Keratinocyte (primary cell): ENCODE measurements at regions not wholly inside any gene's neighbourhood (a gene's known extent, or its start where the extent isn't known, plus 50 kb on each side); places are given as distances from the start of the nearest gene placed in this dataset.
"Not testable (repeated sequence)": the region's sequence is repeated elsewhere in the genome, so short reads cannot be mapped to it uniquely, and the experiment has no call there.

Experiments
- EZH2 ChIP-seq: IDR thresholded peaks from one replicate; pipeline ENCODE4 v1.6.1; 2012; ENCODE audit warnings: inconsistent platforms, mild to moderate bottlenecking, low read length, moderate library complexity
- TF ChIP-seq, protein P1 (sequence below), 3 experiments: IDR thresholded peaks in 1 of 3; conservative IDR thresholded peaks in 1 of 3; optimal IDR thresholded peaks in 1 of 3; 2 replicates in 2 of 3; 3 replicates in 1 of 3; pipeline versions ENCODE3 to v1.5.1; 2011; ENCODE audit warnings: low read length in 3 of 3, mild to moderate bottlenecking in 3 of 3, moderate library complexity in 2 of 3, control low read depth in 1 of 3, inconsistent platforms in 1 of 3; ENCODE audit not compliant: insufficient read depth in 2 of 3; ENCODE audit errors: extremely low read depth in 1 of 3

DNA sequence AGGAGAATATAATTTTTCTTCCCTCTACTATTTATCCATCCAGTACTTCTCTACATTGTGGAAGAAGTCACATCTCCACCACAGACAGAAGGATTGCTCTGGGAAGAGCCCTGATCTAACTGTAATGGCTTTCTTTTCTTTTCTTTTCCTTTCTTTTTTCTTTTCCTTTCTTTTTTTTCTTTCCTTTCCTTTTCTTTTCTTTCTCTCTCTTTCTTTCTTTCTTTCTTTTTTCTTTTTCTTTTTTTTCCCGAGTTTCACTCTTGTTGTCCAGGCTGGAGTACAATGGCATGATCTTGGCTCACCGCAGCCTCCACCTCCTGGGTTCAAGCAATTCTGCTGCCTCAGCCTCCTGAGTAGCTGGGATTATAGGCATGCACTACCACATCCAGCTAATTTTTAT lies 131.7 kb downstream of the KLF6 start:
- TF ChIP-seq, protein P1, sequence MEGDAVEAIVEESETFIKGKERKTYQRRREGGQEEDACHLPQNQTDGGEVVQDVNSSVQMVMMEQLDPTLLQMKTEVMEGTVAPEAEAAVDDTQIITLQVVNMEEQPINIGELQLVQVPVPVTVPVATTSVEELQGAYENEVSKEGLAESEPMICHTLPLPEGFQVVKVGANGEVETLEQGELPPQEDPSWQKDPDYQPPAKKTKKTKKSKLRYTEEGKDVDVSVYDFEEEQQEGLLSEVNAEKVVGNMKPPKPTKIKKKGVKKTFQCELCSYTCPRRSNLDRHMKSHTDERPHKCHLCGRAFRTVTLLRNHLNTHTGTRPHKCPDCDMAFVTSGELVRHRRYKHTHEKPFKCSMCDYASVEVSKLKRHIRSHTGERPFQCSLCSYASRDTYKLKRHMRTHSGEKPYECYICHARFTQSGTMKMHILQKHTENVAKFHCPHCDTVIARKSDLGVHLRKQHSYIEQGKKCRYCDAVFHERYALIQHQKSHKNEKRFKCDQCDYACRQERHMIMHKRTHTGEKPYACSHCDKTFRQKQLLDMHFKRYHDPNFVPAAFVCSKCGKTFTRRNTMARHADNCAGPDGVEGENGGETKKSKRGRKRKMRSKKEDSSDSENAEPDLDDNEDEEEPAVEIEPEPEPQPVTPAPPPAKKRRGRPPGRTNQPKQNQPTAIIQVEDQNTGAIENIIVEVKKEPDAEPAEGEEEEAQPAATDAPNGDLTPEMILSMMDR (optimal IDR thresholded peaks at IDR 0.05 in 1 of 3, IDR thresholded peaks at IDR 0.05 in 1 of 3, conservative IDR thresholded peaks at IDR 0.05 in 1 of 3; ENCODE audit: extremely low read depth in 1 of 3, insufficient read depth in 2 of 3, low read length in 3 of 3), result not testable (repeated sequence)
- not testable (repeated sequence) for TF ChIP-seq EZH2
